ENCODE measurements at regions not wholly inside any gene's neighbourhood (a gene's known extent, or its start where the extent isn't known, plus 50 kb on each side); places are given as distances from the start of the nearest gene placed in this dataset.

DNA sequence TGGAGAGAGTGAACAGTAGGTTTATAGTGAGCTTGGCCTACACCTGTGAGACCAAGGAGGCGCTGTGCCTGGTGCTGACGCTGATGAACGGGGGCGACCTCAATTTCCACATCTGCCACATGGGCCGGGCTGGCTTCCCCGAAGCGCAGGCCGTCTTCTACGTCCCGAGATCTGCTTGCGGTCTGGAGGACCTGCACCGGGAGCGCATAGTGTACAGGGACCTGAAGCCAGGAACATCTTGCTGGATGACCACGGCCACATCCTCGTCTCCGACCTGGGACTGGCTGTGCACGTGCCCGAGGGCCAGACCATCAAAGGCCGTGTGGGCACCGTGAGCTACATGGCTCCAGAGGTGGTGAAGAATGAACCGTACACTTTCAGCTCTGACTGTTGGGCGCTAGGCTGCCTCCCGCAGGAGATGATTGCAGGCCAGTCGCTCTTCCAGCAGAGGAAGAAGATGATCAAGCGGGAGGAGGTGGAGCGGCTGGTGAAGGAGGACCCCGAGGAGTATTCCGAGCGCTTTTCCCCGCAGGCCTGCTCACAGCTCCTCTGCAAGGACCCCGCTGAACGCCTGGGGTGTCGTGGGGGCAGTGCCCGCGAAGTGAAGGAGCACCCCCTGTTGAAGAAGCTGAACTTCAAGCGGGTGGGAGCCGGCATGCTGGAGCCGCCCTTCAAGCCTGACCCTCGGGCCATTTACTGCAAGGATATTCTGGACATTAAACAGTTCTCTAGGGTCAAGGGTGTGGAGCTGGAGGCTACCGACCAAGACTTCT lies 139.0 kb downstream of the ZDHHC20 start:
- no peak for DNase-seq

- DNase-seq, result no peak
Observed at GRCh38 chr13:21320642-21321034, 138.5 kb downstream of the ZDHHC20 start.

DNA sequence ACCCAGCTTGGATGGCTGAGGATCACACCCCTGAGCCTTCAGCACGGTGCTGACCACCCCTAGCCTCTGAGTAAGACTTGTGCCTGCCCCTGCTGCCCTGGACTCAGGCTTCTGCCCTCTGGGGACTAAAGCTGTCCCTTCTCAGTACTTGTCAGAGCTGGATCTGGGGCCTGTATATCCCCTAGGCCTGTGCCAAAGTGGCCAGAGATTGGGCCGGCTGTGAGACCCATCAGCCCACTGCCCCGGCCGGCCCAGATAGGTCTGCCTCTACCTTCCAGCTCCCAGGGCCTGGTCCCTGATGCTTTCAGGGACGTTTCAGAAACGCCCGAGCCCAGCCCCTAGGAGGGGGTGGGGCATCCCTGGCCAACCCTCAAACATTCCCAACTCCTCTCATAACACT lies 137.8 kb downstream of the ZDHHC20 start:
- DNase-seq, result no peak

DNA sequence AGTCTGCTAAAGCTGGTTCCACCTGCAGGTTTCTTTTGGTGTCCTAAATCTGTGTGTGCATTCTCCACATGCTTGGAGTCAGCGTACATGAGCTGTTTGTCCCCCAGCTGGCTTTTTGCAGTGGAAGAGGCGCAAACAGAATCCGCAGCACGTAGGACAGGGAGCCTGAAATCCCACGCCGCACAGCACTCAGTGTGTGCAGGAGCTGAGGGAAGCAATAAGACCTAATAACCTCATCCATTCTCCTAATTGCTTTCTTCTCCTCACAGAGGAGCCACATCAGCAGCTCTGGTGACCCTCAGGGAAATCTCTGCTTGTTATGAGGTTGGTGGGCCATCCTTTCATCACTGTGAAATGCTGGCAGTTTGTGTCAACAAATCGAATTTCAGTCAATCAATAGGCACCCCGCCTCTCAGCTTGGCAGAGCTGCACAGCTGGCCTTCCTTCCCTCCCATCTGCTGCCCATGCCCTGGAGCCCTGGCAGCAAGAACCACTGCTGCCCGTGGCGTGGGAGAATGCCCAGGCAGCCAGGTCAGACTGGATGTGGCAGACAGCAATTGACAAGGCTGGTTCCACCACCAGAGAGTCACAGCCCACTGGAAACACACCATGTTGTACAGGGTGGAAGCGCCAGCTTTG lies 136.7 kb downstream of the ZDHHC20 start:
- DNase-seq, result no peak

Measured in CD4-positive, alpha-beta T cell treated with Interleukin-10 for 1 hour (primary cell).